Suppressor macrophage treated with lipopolysaccharide for 4 hours (primary cell): ENCODE measurements at regions not wholly inside any gene's neighbourhood (a gene's known extent, or its start where the extent isn't known, plus 50 kb on each side); places are given as distances from the start of the nearest gene placed in this dataset.
"Not testable (repeated sequence)": the region's sequence is repeated elsewhere in the genome, so short reads cannot be mapped to it uniquely, and the experiment has no call there.

ENCODE experiments used
- DNase-seq: peaks from one replicate; pipeline ENCODE4 v3.0.0-alpha.2; 2020

DNA sequence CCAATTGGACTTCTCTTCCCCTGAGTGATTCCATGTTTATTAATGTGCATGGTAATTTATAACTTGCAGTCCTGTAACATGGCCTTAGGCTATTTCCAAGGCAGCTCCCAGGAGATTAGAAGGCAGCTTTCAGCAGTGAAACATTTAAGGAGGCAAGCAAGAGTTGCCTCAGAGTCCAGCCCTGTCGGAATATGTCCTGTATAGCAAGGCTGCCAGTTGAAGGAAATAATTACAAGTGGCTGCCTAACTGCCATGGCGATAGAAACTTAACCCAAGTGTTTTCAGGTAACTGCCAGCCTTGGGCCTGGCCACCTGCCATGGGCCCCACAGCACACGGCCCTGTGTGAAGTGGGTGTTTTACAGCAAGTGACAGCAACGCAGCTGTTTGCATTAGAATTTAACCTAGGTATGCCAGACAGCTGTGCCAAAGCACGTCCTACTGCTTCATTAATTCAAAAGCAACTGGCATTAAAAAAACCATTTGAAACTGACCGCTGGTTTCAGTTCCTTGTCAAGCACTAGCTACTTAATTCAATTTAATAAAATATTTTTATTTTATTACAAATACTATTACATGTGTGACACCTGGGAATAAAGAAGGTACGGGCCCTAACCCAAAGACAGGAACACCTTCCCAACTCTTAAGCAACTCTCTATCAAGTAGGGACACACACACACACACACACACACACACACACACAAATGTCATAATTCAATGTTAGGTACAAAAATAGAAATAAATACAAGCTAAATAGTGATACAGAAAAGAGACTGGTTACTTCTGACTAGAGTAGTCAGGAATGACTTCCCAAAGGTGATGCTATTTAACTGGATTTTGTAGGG is 151.8 kb upstream of the HEY2 start:
- DNase-seq, result no peak

GRCh38 chr6:125598422-125598821 is 151.0 kb upstream of the HEY2 start:
- DNase-seq, result peak; percentile 83

DNA sequence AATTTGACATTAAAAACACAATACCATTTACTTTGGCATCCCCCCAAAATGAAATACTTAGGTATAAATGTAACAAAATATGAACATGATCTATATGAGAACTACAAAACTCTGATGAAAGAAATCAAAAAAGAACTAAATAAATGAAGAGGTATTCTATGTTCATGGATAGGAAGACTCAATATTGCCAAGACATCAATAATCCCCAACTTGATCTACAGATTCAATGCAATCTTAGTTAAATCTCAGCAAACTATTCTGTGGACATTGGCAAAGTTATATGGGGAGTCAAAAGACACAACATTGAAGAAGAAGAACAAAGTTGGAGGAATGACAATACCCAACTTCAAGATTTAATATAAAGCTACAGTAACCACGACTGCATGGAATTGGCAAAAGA is 145.2 kb upstream of the HEY2 start:
- no peak for DNase-seq

DNA sequence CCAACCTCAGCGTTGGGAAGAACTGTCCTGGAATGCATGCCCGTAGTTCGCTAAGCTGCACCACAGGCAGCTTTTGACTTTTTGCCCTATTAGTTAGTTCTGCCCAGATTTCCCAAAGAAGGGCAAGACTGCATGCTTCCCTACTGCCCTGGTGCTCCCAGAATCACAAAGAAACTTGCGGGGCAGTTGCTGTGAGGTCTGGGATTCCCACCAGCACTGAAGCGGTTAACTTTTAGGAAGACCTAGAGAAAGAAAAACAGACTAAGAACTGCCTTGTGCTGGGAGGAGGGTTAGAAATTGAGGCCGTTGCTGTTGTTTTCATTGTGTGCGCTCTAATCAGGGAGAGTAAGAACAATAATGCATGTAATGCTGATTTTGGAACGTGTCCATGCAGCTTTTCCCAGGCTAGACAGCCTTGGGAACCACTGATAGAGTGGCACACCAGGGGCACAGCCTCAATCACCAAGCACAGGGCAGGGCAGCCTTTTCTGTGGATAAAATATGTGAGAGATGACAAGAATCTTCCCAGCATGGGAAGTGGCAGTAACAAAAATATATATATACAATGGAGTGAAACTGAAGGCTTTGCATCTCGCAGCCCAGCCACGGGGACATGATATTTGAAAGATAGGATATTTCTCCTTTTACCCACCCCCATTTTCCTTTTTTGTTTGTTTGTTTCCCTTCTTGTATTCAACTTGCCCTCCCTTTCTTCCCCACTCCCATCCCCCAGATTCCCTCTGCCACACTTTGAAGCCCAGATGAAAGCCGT is 137.7 kb upstream of the HEY2 start:
- no peak for DNase-seq

GRCh38 chr6:125612345-125612846 is 137.0 kb upstream of the HEY2 start:
- DNase-seq, result no peak

DNA sequence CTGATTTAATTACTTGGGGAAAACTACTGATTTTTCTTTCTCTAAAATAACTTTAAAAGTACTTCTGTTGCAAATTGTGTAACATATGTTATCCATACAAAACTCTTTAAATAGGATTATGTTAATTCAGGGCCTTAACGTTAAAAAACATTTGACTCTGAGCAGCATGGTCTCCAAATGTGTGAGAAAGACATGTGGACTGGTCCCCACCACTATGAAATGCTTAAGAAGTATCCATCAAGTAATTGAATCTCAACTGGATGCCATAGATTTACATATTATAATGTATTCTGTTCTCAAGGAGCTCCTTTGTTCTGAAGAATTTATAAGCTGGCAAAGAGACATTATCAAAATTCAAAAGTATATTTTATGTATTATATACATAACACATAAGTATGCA is 130.8 kb upstream of the HEY2 start:
- DNase-seq, result no peak

- no peak for DNase-seq
Observed at GRCh38 chr6:125623085-125623484, 126.3 kb upstream of the HEY2 start.

GRCh38 chr6:125631165-125631564 is 118.3 kb upstream of the HEY2 start:
- DNase-seq, result no peak

- DNase-seq, result not testable (repeated sequence)
Observed at GRCh38 chr6:125636011-125636410, 113.4 kb upstream of the HEY2 start.

GRCh38 chr6:125636671-125637070 is 112.8 kb upstream of the HEY2 start:
- no peak for DNase-seq

- no peak for DNase-seq
Observed at GRCh38 chr6:125637207-125637606, 112.2 kb upstream of the HEY2 start.

- no peak for DNase-seq
Observed at GRCh38 chr6:125639466-125640020, 109.9 kb upstream of the HEY2 start.

DNA sequence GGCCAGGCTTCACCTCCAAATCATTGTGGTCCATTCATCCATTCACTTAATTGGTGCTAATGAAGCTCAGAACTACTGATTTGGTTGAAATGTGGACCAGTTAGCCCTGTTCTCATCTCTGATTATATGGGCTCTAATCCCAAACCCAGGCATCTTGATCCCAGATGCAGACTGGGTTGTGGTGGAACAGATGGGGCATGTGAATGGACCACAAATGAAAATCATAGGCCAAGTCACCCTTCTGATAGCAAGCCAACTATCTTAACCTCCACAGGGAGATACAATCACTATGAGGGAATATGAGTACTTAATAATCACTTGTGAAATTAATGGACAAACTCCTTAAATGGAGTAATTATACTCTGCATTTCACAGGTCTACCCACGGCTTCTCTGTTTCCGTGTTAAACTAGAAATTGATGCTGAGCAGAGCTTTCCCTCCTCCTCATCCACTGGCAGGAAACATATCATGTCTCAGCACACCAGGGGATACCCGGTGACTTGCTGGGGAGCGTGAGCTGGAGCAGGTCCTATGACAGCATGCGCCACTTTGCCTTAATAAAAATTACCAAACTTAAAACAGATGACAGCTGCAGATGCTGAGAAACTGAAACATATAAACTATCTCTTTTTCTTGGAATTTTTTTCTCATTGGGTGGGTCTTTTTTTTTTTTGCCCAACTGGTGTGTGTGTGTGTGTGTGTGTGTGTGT is 108.8 kb upstream of the HEY2 start:
- DNase-seq, result no peak

- not testable (repeated sequence) for DNase-seq
Observed at GRCh38 chr6:125643967-125644661, 105.3 kb upstream of the HEY2 start.

DNA sequence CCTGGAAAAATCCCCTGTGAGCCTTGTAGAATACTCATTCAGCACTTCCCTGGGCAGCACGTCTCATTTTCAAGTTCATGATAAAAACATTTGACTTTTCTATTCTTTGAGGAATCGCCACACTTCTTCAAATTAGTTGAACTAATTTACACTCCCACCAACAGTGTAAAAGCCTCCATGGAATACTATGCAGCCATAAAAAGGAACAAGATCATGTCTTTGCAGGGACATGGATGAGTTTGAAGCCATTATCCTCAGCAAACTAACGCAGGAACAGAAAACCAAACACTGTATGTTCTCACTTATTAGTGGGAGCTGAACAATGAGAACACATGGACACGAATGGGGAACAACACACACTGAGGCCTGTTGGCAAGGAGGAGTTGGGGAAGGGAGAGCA is 102.0 kb upstream of the HEY2 start:
- DNase-seq, result no peak

GRCh38 chr6:125653752-125654151 is 95.7 kb upstream of the HEY2 start:
- DNase-seq, result not testable (repeated sequence)

DNA sequence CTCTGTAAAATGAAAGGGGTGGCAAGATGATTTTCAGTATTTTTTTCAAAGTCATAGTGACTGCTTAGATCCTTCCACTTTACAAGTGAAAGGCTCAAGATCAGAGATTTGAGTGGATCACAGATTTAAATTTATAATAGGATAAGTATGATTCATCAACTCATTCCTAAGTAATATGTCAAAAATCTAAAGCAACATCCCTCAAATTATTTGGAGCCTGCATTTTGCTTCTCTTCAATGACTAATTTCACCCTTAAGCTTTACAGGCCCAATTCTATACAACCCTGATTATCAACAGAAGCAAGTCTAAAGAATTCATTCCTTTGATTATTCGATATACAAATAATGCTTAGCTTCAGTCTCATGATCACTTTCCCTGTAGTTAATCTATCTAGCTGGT is 93.9 kb upstream of the HEY2 start:
- no peak for DNase-seq

GRCh38 chr6:125656287-125656870 is 93.1 kb upstream of the HEY2 start:
- no peak for DNase-seq

DNA sequence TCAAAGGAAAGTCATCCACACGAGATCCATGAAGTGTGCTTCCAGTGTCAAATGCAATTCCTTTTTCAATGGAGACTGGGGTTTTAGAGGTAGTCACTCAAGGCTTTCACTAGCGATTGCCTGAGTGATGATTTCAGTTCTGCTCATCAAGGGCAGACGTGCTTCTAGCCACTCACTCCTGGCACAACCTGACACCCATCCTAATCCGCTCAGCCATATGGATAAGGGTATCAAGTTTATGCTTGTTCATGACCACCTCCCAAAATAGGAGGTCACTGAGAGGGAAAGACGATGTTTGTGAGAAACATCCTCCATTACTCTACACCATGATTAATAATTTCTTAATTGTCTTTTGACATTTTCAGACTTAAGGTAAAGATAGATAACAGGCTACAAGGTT is 91.3 kb upstream of the HEY2 start:
- no peak for DNase-seq

GRCh38 chr6:125658759-125659431 is 90.5 kb upstream of the HEY2 start:
- DNase-seq, result no peak

DNA sequence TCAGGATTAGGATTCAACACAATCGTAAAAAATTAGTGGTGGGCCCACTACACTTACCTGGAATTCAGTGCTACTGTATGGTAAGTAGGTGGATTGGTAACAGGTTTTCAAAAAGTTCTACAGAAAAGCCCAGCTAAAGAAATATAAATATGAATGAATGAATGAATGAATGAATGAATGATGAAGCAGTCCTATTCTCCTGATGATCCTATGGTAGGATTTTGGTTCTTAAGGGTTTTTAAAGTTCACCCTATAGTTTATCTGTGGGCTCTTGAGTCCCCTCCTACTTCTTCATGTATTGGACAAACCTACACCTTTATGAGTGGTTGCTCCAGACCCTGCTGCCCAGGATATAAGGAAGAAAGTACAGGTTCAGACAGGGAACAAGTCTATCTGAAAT is 89.5 kb upstream of the HEY2 start:
- no peak for DNase-seq
